A549 (cell line): ENCODE measurements at regions not wholly inside any gene's neighbourhood (a gene's known extent, or its start where the extent isn't known, plus 50 kb on each side); places are given as distances from the start of the nearest gene placed in this dataset.

Experiments
- ATAC-seq, 2 experiments: fragments of 200-7000 bp in 1 of 2; fragments of >200 bp in 1 of 2; cut with Nextera tagmentation in 1 of 2; cut with Tn5 transposase in 1 of 2; 3 replicates each; pipeline versions ENCODE4 v1.8.0 to v1.9.1; 2018 to 2020; ENCODE audit warnings: mild to moderate bottlenecking in 1 of 2, moderate library complexity in 1 of 2
- CTCF ChIA-PET: fragments of 300-600 bp; sonication (Branson Sonifier 250); formaldehyde crosslinking; extraction: SDS; loops from one replicate; lab custom pipeline; 2021; ENCODE audit warnings: antibody characterized with exemption, inconsistent platforms; lab: Yijun Ruan, JAX
- POLR2A ChIA-PET: fragments of 350-600 bp; formaldehyde crosslinking; extraction: SDS; loops from one replicate; lab custom pipeline; 2021; ENCODE audit warnings: antibody characterized with exemption, inconsistent platforms; lab: Yijun Ruan, JAX
- DNase-seq, 2 experiments: peaks; one replicate each; pipeline versions ENCODE4 v3.0.0 to v3.0.0-alpha.2; 2011 to 2016; ENCODE audit warnings: low read depth in 1 of 2, low spot score in 1 of 2
- FAIRE-seq: peaks from 2 replicates; lab custom pipeline; 2011; peaks lifted over from hg19 to GRCh38; lab: Jason Lieb, UNC
- H3K27ac ChIP-seq, 2 experiments: fragments of >200 bp; sonication (Bioruptor Twin); formaldehyde crosslinking; 3 replicates each; pipeline ENCODE4 v1.5.1; 2016 to 2017
- H3K4me1 ChIP-seq: fragments of >200 bp; sonication (Bioruptor Twin); formaldehyde crosslinking; 3 replicates; pipeline ENCODE4 v1.6.1; 2016
- H3K4me2 ChIP-seq: fragments of >200 bp; sonication (Bioruptor Twin); formaldehyde crosslinking; 3 replicates; pipeline ENCODE4 v1.6.1; 2016
- H3K4me3 ChIP-seq: fragments of >200 bp; sonication (Bioruptor Twin); formaldehyde crosslinking; 3 replicates; pipeline ENCODE4 v1.5.1; 2016
- H3K9me3 ChIP-seq: fragments of >200 bp; sonication (Bioruptor Twin); formaldehyde crosslinking; 3 replicates; pipeline ENCODE4 v1.6.1; 2016
- CBX8 ChIP-seq: fragments of 200-600 bp; sonication (generic); IDR thresholded peaks from 2 replicates; pipeline ENCODE4 v1.6.1; 2016
- CEBPB ChIP-seq, 2 experiments: fragments of >200 bp in 1 of 2; sonication (Bioruptor Twin) in 1 of 2; formaldehyde crosslinking in 1 of 2; IDR thresholded peaks; 2 replicates each; pipeline ENCODE4 v1.6.1; 2012 to 2016
- CHD2 ChIP-seq: fragments of 150-350 bp; IDR thresholded peaks from 2 replicates; pipeline ENCODE4 v1.6.1; 2014; ENCODE audit warnings: low read length; ENCODE audit not compliant: partially characterized antibody
- CHD4 ChIP-seq: fragments of 200-600 bp; sonication (generic); IDR thresholded peaks from 2 replicates; pipeline ENCODE4 v1.6.1; 2016; ENCODE audit warnings: antibody characterized with exemption, mild to moderate bottlenecking, borderline replicate concordance
- EP300 ChIP-seq, 2 experiments: fragments of >200 bp; sonication (Bioruptor Twin); formaldehyde crosslinking; IDR thresholded peaks; 2 replicates in 1 of 2; 3 replicates in 1 of 2; pipeline ENCODE4 v1.6.1; 2016 to 2017
- ESRRA ChIP-seq: fragments of 150-350 bp; IDR thresholded peaks from 2 replicates; pipeline ENCODE4 v1.6.1; 2014; ENCODE audit warnings: mild to moderate bottlenecking, low read length, borderline replicate concordance
- FOSL2 ChIP-seq, 2 experiments: fragments of 450-650 bp in 1 of 2; fragments of >200 bp in 1 of 2; sonication (Bioruptor Twin) in 1 of 2; formaldehyde crosslinking; IDR thresholded peaks; 2 replicates each; pipeline versions ENCODE4 v1.5.0 to v1.6.1; 2016 to 2020; ENCODE audit warnings: mild to moderate bottlenecking in 1 of 2, moderate library complexity in 1 of 2
- FOXS1 ChIP-seq: fragments of 250-450 bp; sonication (Bioruptor Pico); IDR thresholded peaks from 2 replicates; pipeline ENCODE4 v1.5.0; 2020; ENCODE audit warnings: mild to moderate bottlenecking, moderate library complexity
- GATA3 ChIP-seq: IDR thresholded peaks from 2 replicates; pipeline ENCODE4 v1.6.1; 2012; ENCODE audit warnings: borderline replicate concordance
- HES2 ChIP-seq: fragments of >200 bp; sonication (Bioruptor Twin); formaldehyde crosslinking; IDR thresholded peaks from 2 replicates; pipeline ENCODE4 v1.6.1; 2016
- HMGXB4 ChIP-seq: fragments of 250-450 bp; sonication (Bioruptor Pico); IDR thresholded peaks from 2 replicates; pipeline ENCODE4 v1.5.0; 2021; ENCODE audit warnings: mild to moderate bottlenecking, moderate library complexity, borderline replicate concordance
- HOXA7 ChIP-seq: fragments of 250-450 bp; sonication (Bioruptor Pico); IDR thresholded peaks from 2 replicates; pipeline ENCODE4 v1.5.0; 2020; ENCODE audit warnings: mild to moderate bottlenecking, moderate library complexity
- HOXB13 ChIP-seq: fragments of 250-450 bp; sonication (Bioruptor Pico); IDR thresholded peaks from 2 replicates; pipeline ENCODE4 v1.5.0; 2020; ENCODE audit warnings: low read depth, mild to moderate bottlenecking, moderate library complexity
- HOXB5 ChIP-seq: fragments of 250-450 bp; sonication (Bioruptor Pico); IDR thresholded peaks from 2 replicates; pipeline ENCODE4 v1.5.0; 2020; ENCODE audit warnings: mild to moderate bottlenecking, moderate library complexity
- JUN ChIP-seq, 2 experiments: fragments of >200 bp; sonication (Bioruptor Twin); formaldehyde crosslinking; IDR thresholded peaks; 2 replicates in 1 of 2; 3 replicates in 1 of 2; pipeline ENCODE4 v1.6.1; 2016 to 2017
- JUNB ChIP-seq: fragments of >200 bp; sonication (Bioruptor Twin); formaldehyde crosslinking; IDR thresholded peaks from 2 replicates; pipeline ENCODE4 v1.6.1; 2016
- NFE2L2 ChIP-seq: fragments of 150-350 bp; conservative IDR thresholded peaks from 2 replicates; pipeline ENCODE4 v1.6.1; 2014; ENCODE audit warnings: low read length
- NR3C1 ChIP-seq: fragments of >200 bp; sonication (Bioruptor Twin); formaldehyde crosslinking; IDR thresholded peaks from 3 replicates; pipeline ENCODE4 v1.6.1; 2017
- PHF8 ChIP-seq: fragments of 200-600 bp; sonication (generic); IDR thresholded peaks from 2 replicates; pipeline ENCODE4 v1.6.1; 2016; ENCODE audit warnings: low read depth, mild to moderate bottlenecking, antibody characterized with exemption, moderate library complexity, borderline replicate concordance
- RARB ChIP-seq: fragments of 250-450 bp; sonication (Bioruptor Pico); IDR thresholded peaks from 2 replicates; pipeline ENCODE4 v1.8.0; 2021; ENCODE audit warnings: mild to moderate bottlenecking, moderate library complexity
- RNF2 ChIP-seq: fragments of 200-600 bp; sonication (generic); IDR thresholded peaks from 2 replicates; pipeline ENCODE4 v1.6.1; 2016; ENCODE audit warnings: low read depth, mild to moderate bottlenecking, antibody characterized with exemption, moderate library complexity, borderline replicate concordance
- SMC3 ChIP-seq: fragments of >200 bp; sonication (Bioruptor Twin); formaldehyde crosslinking; IDR thresholded peaks from 3 replicates; pipeline ENCODE4 v1.6.1; 2018; ENCODE audit warnings: inconsistent platforms
- SREBF2 ChIP-seq: fragments of 450-650 bp; IDR thresholded peaks from 2 replicates; pipeline ENCODE4 v1.6.1; 2014; ENCODE audit warnings: mild to moderate bottlenecking, moderate library complexity
- TFCP2L1 ChIP-seq: fragments of 250-450 bp; sonication (Bioruptor Pico); IDR thresholded peaks from 2 replicates; pipeline ENCODE4 v1.5.0; 2021; ENCODE audit warnings: mild to moderate bottlenecking
- ZNF302 ChIP-seq: fragments of 250-450 bp; sonication (Bioruptor Pico); IDR thresholded peaks from 2 replicates; pipeline ENCODE4 v1.9.0; 2021; ENCODE audit warnings: inconsistent platforms, mild to moderate bottlenecking, moderate library complexity
- ZSCAN20 ChIP-seq: fragments of 250-450 bp; sonication (Bioruptor Pico); IDR thresholded peaks from 2 replicates; pipeline ENCODE4 v1.8.0; 2022; ENCODE audit warnings: mild to moderate bottlenecking, moderate library complexity
- WGBS: methylation state at CpG from one replicate; pipeline ENCODE4 v1.1.6; 2017; ENCODE audit errors: missing lambda C conversion rate; 5-methylcytosine and 5-hydroxymethylcytosine counted together
- TF ChIP-seq, protein P1 (sequence below): fragments of 450-650 bp; IDR thresholded peaks from 2 replicates; pipeline ENCODE4 v1.6.1; 2014; ENCODE audit warnings: antibody characterized with exemption
- TF ChIP-seq, protein P2 (sequence below): fragments of 200-600 bp; sonication (generic); IDR thresholded peaks from 2 replicates; pipeline ENCODE4 v1.6.1; 2016; ENCODE audit warnings: antibody characterized with exemption, mild to moderate bottlenecking, moderate library complexity

- DNase-seq (no peak), FAIRE-seq (no peak), ATAC-seq (no peak)
- H3K4me1 ChIP-seq, result peaks cover 11% of the 10 kb centered on the region; the same call in 2 of the 3 replicates
- POLR2A ChIA-PET, result no interaction called here
- no peak for TF ChIP-seq JUN (IDR thresholded peaks at IDR 0.05)
- no peak for TF ChIP-seq JUNB
- TF ChIP-seq HOXB13 (CRISPR knock-in tag), result no peak
- TF ChIP-seq ESRRA, result no peak
- TF ChIP-seq GATA3, result no peak
- TF ChIP-seq SREBF2, result no peak
- no peak for TF ChIP-seq HOXB5 (CRISPR knock-in tag)
- no peak for TF ChIP-seq ZSCAN20
- TF ChIP-seq FOXS1, result no peak
- TF ChIP-seq, protein P1, sequence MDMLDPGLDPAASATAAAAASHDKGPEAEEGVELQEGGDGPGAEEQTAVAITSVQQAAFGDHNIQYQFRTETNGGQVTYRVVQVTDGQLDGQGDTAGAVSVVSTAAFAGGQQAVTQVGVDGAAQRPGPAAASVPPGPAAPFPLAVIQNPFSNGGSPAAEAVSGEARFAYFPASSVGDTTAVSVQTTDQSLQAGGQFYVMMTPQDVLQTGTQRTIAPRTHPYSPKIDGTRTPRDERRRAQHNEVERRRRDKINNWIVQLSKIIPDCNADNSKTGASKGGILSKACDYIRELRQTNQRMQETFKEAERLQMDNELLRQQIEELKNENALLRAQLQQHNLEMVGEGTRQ, result no peak
- no peak for TF ChIP-seq EP300 (IDR thresholded peaks at IDR 0.05)
- TF ChIP-seq RARB (CRISPR knock-in tag), result no peak
- no peak for TF ChIP-seq NR3C1
- TF ChIP-seq CHD4, result no peak
- no peak for TF ChIP-seq CEBPB (IDR thresholded peaks at IDR 0.05)
- no peak for TF ChIP-seq TFCP2L1 (CRISPR knock-in tag)
- TF ChIP-seq HMGXB4, result no peak
- TF ChIP-seq FOSL2 (IDR thresholded peaks at IDR 0.05), result no peak
- no peak for TF ChIP-seq FOSL2 (CRISPR knock-in tag; IDR thresholded peaks at IDR 0.05)
- CTCF ChIA-PET, result no interaction called here
- H3K4me3 ChIP-seq, result no peak overlapping the region
- 49% methylated on average over 1 of the region's 1 CpG for WGBS
- no peaks in the 10 kb centered on the region for H3K9me3 ChIP-seq
- no peak overlapping the region for H3K4me2 ChIP-seq
- H3K27ac ChIP-seq, result peak overlapping the region in 1 of 2 experiments; percentile 18; a peak in 1 of 6 replicates
Observed at GRCh38 chr12:60191271-60191670, 595.4 kb downstream of the SLC16A7 start.

- H3K9me3 ChIP-seq, result no peaks in the 10 kb centered on the region
- DNase-seq (no peak), FAIRE-seq (no peak), ATAC-seq (peak in 1 of 2 experiments; percentile 28; a peak in 1 of 6 replicates)
- CTCF ChIA-PET, result no interaction called here
- H3K4me2 ChIP-seq, result peak overlapping the region; percentile 20; the same call in 1 of the 3 replicates
- H3K4me1 ChIP-seq, result peaks cover 11% of the 10 kb centered on the region; the same call in 2 of the 3 replicates
- no peak overlapping the region for H3K4me3 ChIP-seq
- TF ChIP-seq FOSL2 (IDR thresholded peaks at IDR 0.05) (no peak), FOSL2 (CRISPR knock-in tag; IDR thresholded peaks at IDR 0.05) (peak; percentile 45; the same call in 1 of the 2 replicates), FOXS1 (no peak), SREBF2 (no peak), CBX8 (no peak), SMC3 (no peak)
- peak overlapping the region in 1 of 2 experiments; percentile 18; a peak in 1 of 6 replicates for H3K27ac ChIP-seq
- POLR2A ChIA-PET, result no interaction called here
Observed at GRCh38 chr12:60191676-60192359, 596.0 kb downstream of the SLC16A7 start.

- H3K4me3 ChIP-seq, result no peak overlapping the region
- no peak overlapping the region for H3K27ac ChIP-seq
- no peaks in the 10 kb centered on the region for H3K9me3 ChIP-seq
- POLR2A ChIA-PET, result no interaction called here
- no peak for FAIRE-seq
- no peak overlapping the region for H3K4me2 ChIP-seq
- no peak for ATAC-seq
- peaks cover 26% of the 10 kb centered on the region; the same call in 2 of the 3 replicates for H3K4me1 ChIP-seq
- CTCF ChIA-PET, result interaction anchor here (1.4 kb wide), 1 partner anchor 9 kb away, joined by 3 read pairs; no protein-coding TSS in a partner anchor
- no peak for DNase-seq
- TF ChIP-seq RNF2 (no peak), HOXB13 (CRISPR knock-in tag) (no peak), RARB (CRISPR knock-in tag) (no peak), ZNF302 (CRISPR knock-in tag) (no peak), PHF8 (no peak), CHD2 (no peak), NFE2L2 (no peak), JUNB (no peak), HES2 (no peak), HOXA7 (CRISPR knock-in tag) (no peak)
- TF ChIP-seq, protein P1, result no peak
- TF ChIP-seq, protein P2, sequence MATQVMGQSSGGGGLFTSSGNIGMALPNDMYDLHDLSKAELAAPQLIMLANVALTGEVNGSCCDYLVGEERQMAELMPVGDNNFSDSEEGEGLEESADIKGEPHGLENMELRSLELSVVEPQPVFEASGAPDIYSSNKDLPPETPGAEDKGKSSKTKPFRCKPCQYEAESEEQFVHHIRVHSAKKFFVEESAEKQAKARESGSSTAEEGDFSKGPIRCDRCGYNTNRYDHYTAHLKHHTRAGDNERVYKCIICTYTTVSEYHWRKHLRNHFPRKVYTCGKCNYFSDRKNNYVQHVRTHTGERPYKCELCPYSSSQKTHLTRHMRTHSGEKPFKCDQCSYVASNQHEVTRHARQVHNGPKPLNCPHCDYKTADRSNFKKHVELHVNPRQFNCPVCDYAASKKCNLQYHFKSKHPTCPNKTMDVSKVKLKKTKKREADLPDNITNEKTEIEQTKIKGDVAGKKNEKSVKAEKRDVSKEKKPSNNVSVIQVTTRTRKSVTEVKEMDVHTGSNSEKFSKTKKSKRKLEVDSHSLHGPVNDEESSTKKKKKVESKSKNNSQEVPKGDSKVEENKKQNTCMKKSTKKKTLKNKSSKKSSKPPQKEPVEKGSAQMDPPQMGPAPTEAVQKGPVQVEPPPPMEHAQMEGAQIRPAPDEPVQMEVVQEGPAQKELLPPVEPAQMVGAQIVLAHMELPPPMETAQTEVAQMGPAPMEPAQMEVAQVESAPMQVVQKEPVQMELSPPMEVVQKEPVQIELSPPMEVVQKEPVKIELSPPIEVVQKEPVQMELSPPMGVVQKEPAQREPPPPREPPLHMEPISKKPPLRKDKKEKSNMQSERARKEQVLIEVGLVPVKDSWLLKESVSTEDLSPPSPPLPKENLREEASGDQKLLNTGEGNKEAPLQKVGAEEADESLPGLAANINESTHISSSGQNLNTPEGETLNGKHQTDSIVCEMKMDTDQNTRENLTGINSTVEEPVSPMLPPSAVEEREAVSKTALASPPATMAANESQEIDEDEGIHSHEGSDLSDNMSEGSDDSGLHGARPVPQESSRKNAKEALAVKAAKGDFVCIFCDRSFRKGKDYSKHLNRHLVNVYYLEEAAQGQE, result no peak
Observed at GRCh38 chr12:60194678-60195077, 598.8 kb downstream of the SLC16A7 start.
